ENCODE measurements at regions not wholly inside any gene's neighbourhood (a gene's known extent, or its start where the extent isn't known, plus 50 kb on each side); places are given as distances from the start of the nearest gene placed in this dataset.

DNA sequence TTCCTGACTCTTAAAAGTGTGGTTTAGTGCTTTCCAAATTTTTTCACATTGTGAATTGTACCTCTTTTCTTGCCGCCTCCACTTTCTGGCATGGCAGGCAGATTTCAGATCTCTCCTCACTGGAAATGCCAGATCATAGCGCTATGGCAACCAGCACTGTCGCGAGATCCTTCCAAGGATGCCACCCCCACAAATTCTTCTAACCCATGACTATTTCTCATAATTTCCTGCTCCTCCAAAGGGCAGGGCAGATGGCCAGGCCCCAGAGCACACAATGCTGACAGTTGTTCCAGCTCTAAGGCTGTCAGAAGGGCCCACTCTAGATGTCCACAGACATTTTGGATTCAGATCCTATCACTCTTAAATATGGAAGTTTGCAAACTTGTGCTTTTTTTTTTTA, 446.2 kb upstream of the RIOK2 start:
- Histone ChIP-seq H2AFZ (ENCODE audit: insufficient read depth, low read depth, low read length, poor library complexity, severe bottlenecking) (no peak overlapping the region), H3K9ac (ENCODE audit: low read length) (no peak overlapping the region), H3K4me3 (ENCODE audit: control extremely low read depth in 1 of 5, extremely low read depth in 1 of 5, insufficient read depth in 1 of 5, low read depth in 2 of 5, low read length in 4 of 5) (no peak overlapping the region), H4K20me1 (ENCODE audit: control insufficient read depth, insufficient read depth, low read length, poor library complexity, severe bottlenecking) (no peaks in the 10 kb centered on the region), H3K9me3 (ENCODE audit: control extremely low read depth in 1 of 3, control insufficient read depth in 2 of 3, insufficient read depth in 1 of 3, low read length in 2 of 3) (no peaks in the 10 kb centered on the region), H3K27me3 (replicated peaks in 1 of 4; ENCODE audit: control extremely low read depth in 1 of 4, control insufficient read depth in 3 of 4, insufficient read depth in 4 of 4, low read length in 3 of 4) (no peaks in the 10 kb centered on the region), H3K36me3 (replicated peaks in 1 of 2; ENCODE audit: control extremely low read depth in 1 of 2, control insufficient read depth in 1 of 2, extremely low read depth in 1 of 2, insufficient read depth in 2 of 2, low read length in 1 of 2) (no peaks in the 10 kb centered on the region), H3K79me2 (ENCODE audit: control insufficient read depth, insufficient read depth, low read length) (no peaks in the 10 kb centered on the region), H3K4me2 (replicated peaks; ENCODE audit: low read depth, low read length, poor library complexity, severe bottlenecking) (no peak overlapping the region), H3K27ac (ENCODE audit: low read length in 2 of 2) (no peak overlapping the region), H3K4me1 (ENCODE audit: control insufficient read depth in 2 of 2, insufficient read depth in 2 of 2, low read length in 2 of 2) (no peaks in the 10 kb centered on the region)
- Mint-ChIP-seq H3K9me3 (ENCODE audit: insufficient read depth) (peaks cover 4% of the 10 kb centered on the region), H3K4me1 (no peaks in the 10 kb centered on the region), H3K27me3 (no peaks in the 10 kb centered on the region), H3K4me3 (no peak overlapping the region), H3K27ac (no peak overlapping the region)
- DNase-seq (no peak), ATAC-seq (ENCODE audit: low read depth) (no peak)
- 98% methylated on average over 4 of the region's 4 CpGs for WGBS (ENCODE audit: insufficient coverage)
- POLR2A ChIA-PET, result no interaction called here
- TF ChIP-seq EZH2 (IDR thresholded peaks at IDR 0.05; ENCODE audit: borderline replicate concordance, insufficient read depth, low read depth, low read length, poor library complexity, severe bottlenecking), result no peak
- TF ChIP-seq, protein P1, sequence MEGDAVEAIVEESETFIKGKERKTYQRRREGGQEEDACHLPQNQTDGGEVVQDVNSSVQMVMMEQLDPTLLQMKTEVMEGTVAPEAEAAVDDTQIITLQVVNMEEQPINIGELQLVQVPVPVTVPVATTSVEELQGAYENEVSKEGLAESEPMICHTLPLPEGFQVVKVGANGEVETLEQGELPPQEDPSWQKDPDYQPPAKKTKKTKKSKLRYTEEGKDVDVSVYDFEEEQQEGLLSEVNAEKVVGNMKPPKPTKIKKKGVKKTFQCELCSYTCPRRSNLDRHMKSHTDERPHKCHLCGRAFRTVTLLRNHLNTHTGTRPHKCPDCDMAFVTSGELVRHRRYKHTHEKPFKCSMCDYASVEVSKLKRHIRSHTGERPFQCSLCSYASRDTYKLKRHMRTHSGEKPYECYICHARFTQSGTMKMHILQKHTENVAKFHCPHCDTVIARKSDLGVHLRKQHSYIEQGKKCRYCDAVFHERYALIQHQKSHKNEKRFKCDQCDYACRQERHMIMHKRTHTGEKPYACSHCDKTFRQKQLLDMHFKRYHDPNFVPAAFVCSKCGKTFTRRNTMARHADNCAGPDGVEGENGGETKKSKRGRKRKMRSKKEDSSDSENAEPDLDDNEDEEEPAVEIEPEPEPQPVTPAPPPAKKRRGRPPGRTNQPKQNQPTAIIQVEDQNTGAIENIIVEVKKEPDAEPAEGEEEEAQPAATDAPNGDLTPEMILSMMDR (IDR thresholded peaks at IDR 0.05), result no peak
- CTCF ChIA-PET, result interaction anchor here (0.7 kb wide), 1 partner anchor 1245 kb away, joined by 3 read pairs; no protein-coding TSS in a partner anchor
- intact Hi-C loops (cut with micrococcal nuclease), result no loop called here

DNA sequence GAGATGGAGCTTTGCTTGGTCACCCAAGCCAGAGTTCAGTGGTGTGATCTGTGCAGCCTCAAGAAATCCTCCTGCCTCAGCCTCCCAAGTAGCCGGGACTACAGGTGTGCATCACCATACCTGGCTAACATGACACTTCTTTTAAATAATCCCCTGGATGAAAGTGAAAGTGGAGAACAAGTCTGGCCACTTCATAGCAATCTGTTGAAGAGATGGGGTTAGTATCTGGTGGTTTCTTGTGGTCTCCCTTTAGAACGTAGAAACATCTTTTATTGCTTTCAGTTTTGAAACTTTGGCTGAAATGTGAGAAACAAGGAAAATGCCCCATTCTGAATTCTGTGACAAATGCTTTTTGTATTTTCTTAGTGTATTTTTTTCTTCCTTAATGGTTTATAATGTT, 452.5 kb upstream of the RIOK2 start:
- Mint-ChIP-seq H3K9me3 (ENCODE audit: insufficient read depth) (peaks cover 4% of the 10 kb centered on the region), H3K27ac (no peak overlapping the region), H3K4me3 (no peak overlapping the region), H3K4me1 (no peaks in the 10 kb centered on the region), H3K27me3 (no peaks in the 10 kb centered on the region)
- ChIA-PET CTCF (no interaction called here), POLR2A (no interaction called here)
- Histone ChIP-seq H3K4me1 (ENCODE audit: control insufficient read depth in 2 of 2, insufficient read depth in 2 of 2, low read length in 2 of 2) (no peaks in the 10 kb centered on the region), H4K20me1 (ENCODE audit: control insufficient read depth, insufficient read depth, low read length, poor library complexity, severe bottlenecking) (no peaks in the 10 kb centered on the region), H3K9me3 (ENCODE audit: control extremely low read depth in 1 of 3, control insufficient read depth in 2 of 3, insufficient read depth in 1 of 3, low read length in 2 of 3) (no peaks in the 10 kb centered on the region), H3K4me2 (replicated peaks; ENCODE audit: low read depth, low read length, poor library complexity, severe bottlenecking) (no peak overlapping the region), H3K36me3 (replicated peaks in 1 of 2; ENCODE audit: control extremely low read depth in 1 of 2, control insufficient read depth in 1 of 2, extremely low read depth in 1 of 2, insufficient read depth in 2 of 2, low read length in 1 of 2) (no peaks in the 10 kb centered on the region), H3K4me3 (ENCODE audit: control extremely low read depth in 1 of 5, extremely low read depth in 1 of 5, insufficient read depth in 1 of 5, low read depth in 2 of 5, low read length in 4 of 5) (no peak overlapping the region), H3K9ac (ENCODE audit: low read length) (no peak overlapping the region), H3K27me3 (replicated peaks in 1 of 4; ENCODE audit: control extremely low read depth in 1 of 4, control insufficient read depth in 3 of 4, insufficient read depth in 4 of 4, low read length in 3 of 4) (no peaks in the 10 kb centered on the region), H2AFZ (ENCODE audit: insufficient read depth, low read depth, low read length, poor library complexity, severe bottlenecking) (no peak overlapping the region), H3K27ac (ENCODE audit: low read length in 2 of 2) (no peak overlapping the region), H3K79me2 (ENCODE audit: control insufficient read depth, insufficient read depth, low read length) (no peaks in the 10 kb centered on the region)
- WGBS (ENCODE audit: insufficient coverage), result no CpG with 5 or more reads among the region's 2 CpGs
- ATAC-seq (ENCODE audit: low read depth) (no peak), DNase-seq (no peak)
- TF ChIP-seq, protein P1 (IDR thresholded peaks at IDR 0.05), result no peak
- no peak for TF ChIP-seq EZH2 (IDR thresholded peaks at IDR 0.05; ENCODE audit: borderline replicate concordance, insufficient read depth, low read depth, low read length, poor library complexity, severe bottlenecking)
- intact Hi-C loops (cut with micrococcal nuclease), result no loop called here
